Ovary (tissue), 7 donors: ENCODE measurements at regions not wholly inside any gene's neighbourhood (a gene's known extent, or its start where the extent isn't known, plus 50 kb on each side); places are given as distances from the start of the nearest gene placed in this dataset.

ENCODE experiments used
- DNase-seq, 5 donors: peaks; one replicate each; pipeline ENCODE4 v3.0.0-alpha.2; 2019 to 2020
- H3K27ac ChIP-seq, 2 donors: fragments of 200-600 bp; one replicate each; pipeline versions ENCODE4 v1.5.1 to v1.8.0; 2019 to 2022
- H3K27me3 ChIP-seq: fragments of 200-600 bp; one replicate; pipeline ENCODE4 v1.8.0; 2022
- H3K36me3 ChIP-seq: fragments of 200-600 bp; sonication (generic); one replicate; pipeline ENCODE4 v1.5.1; 2019
- H3K4me1 ChIP-seq: one replicate; pipeline ENCODE4 v1.8.1; 2013; ENCODE audit warnings: mild to moderate bottlenecking, moderate library complexity; ENCODE audit not compliant: insufficient read depth
- H3K4me3 ChIP-seq: fragments of 200-600 bp; sonication (generic); one replicate; pipeline ENCODE4 v1.5.1; 2017
- H3K9me3 ChIP-seq, 2 donors: fragments of 200-600 bp in 1 of 2; sonication (generic) in 1 of 2; one replicate each; pipeline versions ENCODE4 v1.5.1 to v1.8.1; 2013 to 2019; ENCODE audit warnings: mild to moderate bottlenecking in 1 of 2, moderate library complexity in 1 of 2
- CTCF ChIP-seq, 3 donors: fragments of 450-650 bp in 2 of 3; fragments of 200-600 bp in 1 of 3; IDR thresholded peaks; one replicate each; pipeline versions ENCODE4 v1.5.1 to v1.8.0; 2016 to 2022; ENCODE audit warnings: antibody characterized with exemption in 3 of 3, mild to moderate bottlenecking in 1 of 3
- EP300 ChIP-seq: sonication (generic); formaldehyde crosslinking; IDR thresholded peaks from one replicate; pipeline ENCODE4 v1.6.1; 2017; ENCODE audit warnings: antibody characterized with exemption
- POLR2A ChIP-seq: fragments of 450-650 bp; IDR thresholded peaks from one replicate; pipeline ENCODE4 v1.6.1; 2017; ENCODE audit warnings: antibody characterized with exemption, mild to moderate bottlenecking, moderate library complexity
- WGBS, 3 donors: extraction: QIAGEN DNeasy Blood & Tissue Kit in 1 of 3; methylation state at CpG; one replicate each; pipeline versions ENCODE4 v1.1.5 to v1.1.7; 2013 to 2017; 5-methylcytosine and 5-hydroxymethylcytosine counted together
- intact Hi-C, 4 donors: fragments of 100-400 bp; cut with DNase I; formaldehyde crosslinking; loops; one replicate each; pipeline versions ENCODE4 v1.11.0 to v1.15.1; 2022 to 2023
- donor health status: DM: no; HTN: no; CAD: no; lungs with moderate emphysema.
- donor health status: DM: no; HTN: no; CAD: no.
- donor health status: Bipolar disorder and iron deficiency.
- donor health status: DM: no; HTN: no; CAD: no.
- donor health status: DM: yes; HTN: yes; CAD: no.

- no peaks in the 10 kb centered on the region for H3K27me3 ChIP-seq
- intact Hi-C loops: no loop called here
- DNase-seq: no peak
- TF ChIP-seq CTCF (IDR thresholded peaks at IDR 0.05) (no peak), POLR2A (no peak), EP300 (no peak)
- H3K4me1 ChIP-seq: no peaks in the 10 kb centered on the region
- H3K36me3 ChIP-seq: no peaks in the 10 kb centered on the region
- H3K4me3 ChIP-seq: no peak overlapping the region
- WGBS, 3 donors: 91 to 100% (median 98%) methylated on average over 1 of the region's 1 CpG
- no peak overlapping the region for H3K27ac ChIP-seq
- H3K9me3 ChIP-seq: no peaks in the 10 kb centered on the region
These were observed 390.5 kb downstream of the IRS1 start for GRCh38 chr2:226409134-226409533.

GRCh38 chr2:226408141-226408540 is 391.5 kb downstream of the IRS1 start:
- intact Hi-C loops: no loop called here
- no peak overlapping the region for H3K4me3 ChIP-seq
- no peaks in the 10 kb centered on the region for H3K27me3 ChIP-seq
- WGBS, 3 donors: 88 to 92% (median 88%) methylated on average over 4 of the region's 4 CpGs
- no peak for DNase-seq
- H3K36me3 ChIP-seq: no peaks in the 10 kb centered on the region
- no peak overlapping the region for H3K27ac ChIP-seq
- H3K4me1 ChIP-seq: no peaks in the 10 kb centered on the region
- TF ChIP-seq POLR2A (no peak), CTCF (IDR thresholded peaks at IDR 0.05) (no peak), EP300 (no peak)
- no peaks in the 10 kb centered on the region for H3K9me3 ChIP-seq

- no peak for DNase-seq
- no peak overlapping the region for H3K27ac ChIP-seq
- H3K9me3 ChIP-seq: no peaks in the 10 kb centered on the region
- no peaks in the 10 kb centered on the region for H3K4me1 ChIP-seq
- no peak overlapping the region for H3K4me3 ChIP-seq
- intact Hi-C loops: no loop called here
- no peak for TF ChIP-seq POLR2A
- no peak for TF ChIP-seq CTCF (IDR thresholded peaks at IDR 0.05)
- no peak for TF ChIP-seq EP300
- no peaks in the 10 kb centered on the region for H3K36me3 ChIP-seq
- no peaks in the 10 kb centered on the region for H3K27me3 ChIP-seq
- WGBS, 3 donors: 41 to 50% (median 46%) methylated on average over 2 of the region's 2 CpGs
These were observed 392.5 kb downstream of the IRS1 start for GRCh38 chr2:226407135-226407534.

- no peak for DNase-seq
- no peaks in the 10 kb centered on the region for H3K36me3 ChIP-seq
- H3K27ac ChIP-seq: no peak overlapping the region
- H3K4me3 ChIP-seq: no peak overlapping the region
- no peaks in the 10 kb centered on the region for H3K9me3 ChIP-seq
- no peaks in the 10 kb centered on the region for H3K27me3 ChIP-seq
- WGBS, 3 donors: 51 to 58% (median 53%) methylated on average over 1 of the region's 1 CpG
- no peaks in the 10 kb centered on the region for H3K4me1 ChIP-seq
- TF ChIP-seq EP300 (no peak), CTCF (IDR thresholded peaks at IDR 0.05) (no peak), POLR2A (no peak)
- intact Hi-C loops: no loop called here
These were observed 394.2 kb downstream of the IRS1 start for GRCh38 chr2:226405465-226405864.

GRCh38 chr2:226403369-226403768 is 396.3 kb downstream of the IRS1 start:
- no peak overlapping the region for H3K27ac ChIP-seq
- TF ChIP-seq EP300 (no peak), POLR2A (no peak), CTCF (IDR thresholded peaks at IDR 0.05) (no peak)
- no peaks in the 10 kb centered on the region for H3K4me1 ChIP-seq
- 68 to 75% (median 70%) methylated on average over 2 of the region's 2 CpGs for WGBS, 3 donors
- H3K36me3 ChIP-seq: no peaks in the 10 kb centered on the region
- DNase-seq: no peak
- no peak overlapping the region for H3K4me3 ChIP-seq
- H3K9me3 ChIP-seq: no peaks in the 10 kb centered on the region
- intact Hi-C loops: no loop called here
- no peaks in the 10 kb centered on the region for H3K27me3 ChIP-seq
